Stimulated activated CD4-positive, alpha-beta T cell treated with anti-CD3 and anti-CD28 coated beads, Interleukin-4, amount 100 ng/mL, for 4 hours (primary cell): ENCODE measurements at regions not wholly inside any gene's neighbourhood (a gene's known extent, or its start where the extent isn't known, plus 50 kb on each side); places are given as distances from the start of the nearest gene placed in this dataset.
"Not testable (repeated sequence)": the region's sequence is repeated elsewhere in the genome, so short reads cannot be mapped to it uniquely, and the experiment has no call there.

ENCODE experiments used
- DNase-seq, 2 experiments: peaks; one replicate each; pipeline ENCODE4 v3.0.0-alpha.2; 2020

GRCh38 chr21:9950363-9950762, 571.0 kb upstream of the TPTE start:
- not testable (repeated sequence) for DNase-seq

GRCh38 chr21:9958791-9959190, 562.6 kb upstream of the TPTE start:
- DNase-seq: not testable (repeated sequence)

- not testable (repeated sequence) for DNase-seq
Observed at GRCh38 chr21:9959220-9959964, 562.0 kb upstream of the TPTE start.

GRCh38 chr21:9969399-9969798, 552.0 kb upstream of the TPTE start:
- DNase-seq: not testable (repeated sequence)

- DNase-seq: not testable (repeated sequence)
Observed at GRCh38 chr21:9972018-9972417, 549.4 kb upstream of the TPTE start.

- not testable (repeated sequence) for DNase-seq
Observed at GRCh38 chr21:9978371-9978770, 543.0 kb upstream of the TPTE start.

- DNase-seq: not testable (repeated sequence)
Observed at GRCh38 chr21:9997507-9997906, 523.9 kb upstream of the TPTE start.

- not testable (repeated sequence) for DNase-seq
Observed at GRCh38 chr21:10002762-10003313, 518.5 kb upstream of the TPTE start.

GRCh38 chr21:10005791-10006190, 515.6 kb upstream of the TPTE start:
- not testable (repeated sequence) for DNase-seq

GRCh38 chr21:10016991-10017390, 504.4 kb upstream of the TPTE start:
- not testable (repeated sequence) for DNase-seq

- not testable (repeated sequence) for DNase-seq
Observed at GRCh38 chr21:10017757-10018156, 503.6 kb upstream of the TPTE start.

GRCh38 chr21:10021462-10021861, 499.9 kb upstream of the TPTE start:
- not testable (repeated sequence) for DNase-seq

- DNase-seq: not testable (repeated sequence)
Observed at GRCh38 chr21:10022745-10023144, 498.6 kb upstream of the TPTE start.
